ENCODE measurements at regions not wholly inside any gene's neighbourhood (a gene's known extent, or its start where the extent isn't known, plus 50 kb on each side); places are given as distances from the start of the nearest gene placed in this dataset.
"Not testable (repeated sequence)": the region's sequence is repeated elsewhere in the genome, so short reads cannot be mapped to it uniquely, and the experiment has no call there.

- not testable (repeated sequence) for H2AK5ac ChIP-seq (ENCODE audit: low read depth, low read length); H3K79me2 ChIP-seq (ENCODE audit: control insufficient read depth in 1 of 2, insufficient read depth in 2 of 2, low read length in 2 of 2); H4K5ac ChIP-seq (ENCODE audit: insufficient read length, low read depth, low read length); H3K9me3 ChIP-seq (ENCODE audit: insufficient read depth in 2 of 2, low read depth in 1 of 2, low read length in 1 of 2); H4K8ac ChIP-seq (ENCODE audit: extremely low read depth, insufficient read depth, low read length); H3K4ac ChIP-seq (replicated peaks; ENCODE audit: insufficient read length, low read depth, low read length); FAIRE-seq; H3K27ac ChIP-seq (ENCODE audit: low read depth, low read length); H3K79me1 ChIP-seq (ENCODE audit: low read depth, low read length); H4K91ac ChIP-seq (replicated peaks; ENCODE audit: insufficient read length, low read length); H3K4me3 ChIP-seq (ENCODE audit: extremely low read depth in 1 of 4, insufficient read depth in 2 of 4, low read depth in 3 of 4, low read length in 4 of 4); H3K4me1 ChIP-seq (replicated peaks in 1 of 4; ENCODE audit: control insufficient read depth in 3 of 4, insufficient read depth in 4 of 4, low read length in 3 of 4); H3K23me2 ChIP-seq (ENCODE audit: low read depth, low read length); H3K23ac ChIP-seq (ENCODE audit: insufficient read length); H2BK120ac ChIP-seq (replicated peaks; ENCODE audit: low read depth, low read length); H2BK15ac ChIP-seq (ENCODE audit: low read length); H3K27me3 ChIP-seq (replicated peaks in 1 of 4; ENCODE audit: control insufficient read depth in 3 of 4, extremely low read depth in 1 of 4, insufficient read depth in 3 of 4, low read length in 3 of 4); H3K4me2 ChIP-seq (ENCODE audit: insufficient read depth in 1 of 2, low read depth in 2 of 2, low read length in 2 of 2); H3K18ac ChIP-seq (ENCODE audit: extremely low read depth, low read length); H3K9ac ChIP-seq (replicated peaks in 1 of 4; ENCODE audit: extremely low read depth in 1 of 4, low read depth in 3 of 4, low read length in 3 of 4); H4K20me1 ChIP-seq (replicated peaks in 1 of 2; ENCODE audit: control insufficient read depth in 1 of 2, insufficient read depth in 2 of 2, low read length in 2 of 2); H3K56ac ChIP-seq (replicated peaks; ENCODE audit: insufficient read length, low read depth, low read length); H3K14ac ChIP-seq (ENCODE audit: insufficient read length); DNase-seq (ENCODE audit: low read depth in 1 of 2, low spot score in 2 of 2); H3K36me3 ChIP-seq (ENCODE audit: control insufficient read depth in 2 of 4, insufficient read depth in 4 of 4, low read length in 3 of 4); H2BK5ac ChIP-seq (ENCODE audit: low read depth, low read length); H2AFZ ChIP-seq (ENCODE audit: low read length); H2BK12ac ChIP-seq (ENCODE audit: low read depth, low read length); H2BK20ac ChIP-seq (ENCODE audit: low read length)
- POLR2A ChIA-PET (ENCODE audit: partially characterized antibody), result interaction anchor here (0.6 kb wide), 1 partner anchor 626 kb away, joined by 3 read pairs; no protein-coding TSS in a partner anchor
- CTCF ChIA-PET (ENCODE audit: partially characterized antibody), result interaction anchor here (0.7 to 1.1 kb wide), 2 partner anchors 126 to 1890 kb away, joined by 3 to 4 read pairs; no protein-coding TSS in a partner anchor
- 96% methylated on average over 6 of the region's 6 CpGs; no CpG with 5 or more reads in 1 of the 2 experiments for WGBS, 2 experiments (ENCODE audit: extremely low coverage in 1 of 2, insufficient coverage in 1 of 2, insufficient read length in 1 of 2, insufficient replicate concordance in 2 of 2, low coverage in 1 of 2, low lambda C conversion rate in 2 of 2, missing lambda C conversion rate in 1 of 2)
These were observed 141.8 kb downstream of the COPRS start for GRCh38 chr17:31717251-31717650.

Data from H1 (cell line).